Gastroesophageal sphincter (tissue), 3 donors: ENCODE measurements at regions not wholly inside any gene's neighbourhood (a gene's known extent, or its start where the extent isn't known, plus 50 kb on each side); places are given as distances from the start of the nearest gene placed in this dataset.

Source experiments
- EP300 ChIP-seq: sonication (generic); formaldehyde crosslinking; IDR thresholded peaks from one replicate; pipeline ENCODE4 v1.6.1; 2017; ENCODE audit warnings: antibody characterized with exemption, mild to moderate bottlenecking
- POLR2A ChIP-seq, 2 donors: fragments of 450-650 bp; IDR thresholded peaks; one replicate each; pipeline ENCODE4 v1.6.1; 2017; ENCODE audit warnings: antibody characterized with exemption in 2 of 2, mild to moderate bottlenecking in 2 of 2, moderate library complexity in 1 of 2
- POLR2AphosphoS5 ChIP-seq: sonication (generic); formaldehyde crosslinking; IDR thresholded peaks from one replicate; pipeline ENCODE4 v1.6.1; 2017; ENCODE audit warnings: antibody characterized with exemption
- TF ChIP-seq, protein P1 (sequence below), 4 experiments: fragments of 200-600 bp in 2 of 4; fragments of 450-650 bp in 2 of 4; sonication (generic) in 1 of 4; IDR thresholded peaks; one replicate each; pipeline ENCODE4 v1.5.1; 2017 to 2019; ENCODE audit warnings: antibody characterized with exemption in 4 of 4, mild to moderate bottlenecking in 2 of 4, moderate library complexity in 2 of 4

DNA sequence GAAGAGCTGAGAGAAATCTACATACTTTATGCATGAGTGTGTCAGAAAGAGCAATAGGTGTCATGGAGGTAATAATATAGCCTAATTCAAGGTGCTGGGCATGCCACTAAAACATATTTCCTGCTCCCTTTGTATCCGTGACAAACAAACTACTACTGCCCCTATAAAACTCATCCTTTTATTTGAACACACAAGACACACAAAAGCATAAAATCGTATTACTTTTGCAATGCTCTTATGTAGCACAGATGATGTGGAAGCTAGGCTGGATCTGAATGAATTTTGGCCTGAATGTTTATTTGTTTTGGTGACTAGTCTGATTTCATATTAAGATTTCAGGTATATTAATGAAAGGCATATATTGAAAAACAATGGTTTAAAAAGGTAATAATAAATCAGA, 239.3 kb upstream of the NEGR1 start:
- TF ChIP-seq, protein P1, sequence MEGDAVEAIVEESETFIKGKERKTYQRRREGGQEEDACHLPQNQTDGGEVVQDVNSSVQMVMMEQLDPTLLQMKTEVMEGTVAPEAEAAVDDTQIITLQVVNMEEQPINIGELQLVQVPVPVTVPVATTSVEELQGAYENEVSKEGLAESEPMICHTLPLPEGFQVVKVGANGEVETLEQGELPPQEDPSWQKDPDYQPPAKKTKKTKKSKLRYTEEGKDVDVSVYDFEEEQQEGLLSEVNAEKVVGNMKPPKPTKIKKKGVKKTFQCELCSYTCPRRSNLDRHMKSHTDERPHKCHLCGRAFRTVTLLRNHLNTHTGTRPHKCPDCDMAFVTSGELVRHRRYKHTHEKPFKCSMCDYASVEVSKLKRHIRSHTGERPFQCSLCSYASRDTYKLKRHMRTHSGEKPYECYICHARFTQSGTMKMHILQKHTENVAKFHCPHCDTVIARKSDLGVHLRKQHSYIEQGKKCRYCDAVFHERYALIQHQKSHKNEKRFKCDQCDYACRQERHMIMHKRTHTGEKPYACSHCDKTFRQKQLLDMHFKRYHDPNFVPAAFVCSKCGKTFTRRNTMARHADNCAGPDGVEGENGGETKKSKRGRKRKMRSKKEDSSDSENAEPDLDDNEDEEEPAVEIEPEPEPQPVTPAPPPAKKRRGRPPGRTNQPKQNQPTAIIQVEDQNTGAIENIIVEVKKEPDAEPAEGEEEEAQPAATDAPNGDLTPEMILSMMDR (IDR thresholded peaks at IDR 0.05): no peak
- TF ChIP-seq EP300 (no peak), POLR2AphosphoS5 (no peak), POLR2A (IDR thresholded peaks at IDR 0.05) (no peak)
